SK-N-SH (cell line): ENCODE measurements at regions not wholly inside any gene's neighbourhood (a gene's known extent, or its start where the extent isn't known, plus 50 kb on each side); places are given as distances from the start of the nearest gene placed in this dataset.

Source experiments
- CTCF ChIA-PET: fragments of 300-600, 350-600 bp; formaldehyde crosslinking; extraction: SDS; loops from one replicate; lab custom pipeline; 2021; lab: Yijun Ruan, JAX
- POLR2A ChIA-PET: fragments of 350-600 bp; sonication (Branson Sonifier 250); formaldehyde crosslinking; extraction: SDS; loops from one replicate; lab custom pipeline; 2020; ENCODE audit warnings: antibody characterized with exemption, inconsistent platforms; lab: Yijun Ruan, JAX
- DNase-seq: peaks from one replicate; pipeline ENCODE4 v3.0.0; 2012
- H2AFZ ChIP-seq: fragments of 200-600 bp; sonication (generic); 2 replicates; pipeline ENCODE4 v1.8.1; 2016; ENCODE audit warnings: antibody characterized with exemption, mild to moderate bottlenecking, low read depth
- H3F3A ChIP-seq: fragments of 200-600 bp; sonication (generic); replicated peaks from 2 replicates; pipeline ENCODE3; 2016; ENCODE audit warnings: antibody characterized with exemption, mild to moderate bottlenecking; ENCODE audit not compliant: insufficient read depth
- H3K27ac ChIP-seq, 2 experiments: fragments of 200-500 bp in 1 of 2; fragments of 200-600 bp in 1 of 2; sonication (Bioruptor generic) in 1 of 2; sonication (generic), shearing (Covaris generic) in 1 of 2; 2 replicates each; pipeline versions ENCODE4 v1.5.1 to v1.6.1; 2014 to 2016; ENCODE audit warnings: low read depth in 2 of 2, inconsistent platforms in 1 of 2, low read length in 1 of 2, mild to moderate bottlenecking in 1 of 2, mixed read lengths in 1 of 2
- H3K27me3 ChIP-seq: fragments of 200-600 bp; sonication (generic), shearing (Covaris generic); 2 replicates; pipeline ENCODE4 v1.6.1; 2016; ENCODE audit warnings: mixed run types; ENCODE audit not compliant: insufficient read depth
- H3K36me3 ChIP-seq, 2 experiments: fragments of 200-500 bp in 1 of 2; fragments of 200-600 bp in 1 of 2; sonication (Bioruptor generic) in 1 of 2; sonication (generic) in 1 of 2; replicated peaks in 1 of 2; 2 replicates each; pipeline versions ENCODE3 to v1.5.1; 2014 to 2016; ENCODE audit warnings: low read length in 1 of 2, mild to moderate bottlenecking in 1 of 2; ENCODE audit not compliant: insufficient read depth in 2 of 2, control insufficient read depth in 1 of 2
- H3K4me1 ChIP-seq, 2 experiments: fragments of 200-500 bp in 1 of 2; fragments of 200-600 bp in 1 of 2; sonication (Bioruptor generic) in 1 of 2; sonication (generic), shearing (Covaris generic) in 1 of 2; 2 replicates each; pipeline versions ENCODE4 v1.5.1 to v1.6.1; 2014 to 2016; ENCODE audit warnings: low read depth in 1 of 2, low read length in 1 of 2, mixed run types in 1 of 2; ENCODE audit not compliant: insufficient read depth in 2 of 2, control insufficient read depth in 1 of 2
- H3K4me2 ChIP-seq: fragments of 200-600 bp; sonication (generic), shearing (Covaris generic); 2 replicates; pipeline ENCODE4 v1.6.1; 2017; ENCODE audit warnings: mixed run types
- H3K4me3 ChIP-seq, 2 experiments: fragments of 200-500 bp in 1 of 2; fragments of 200-600 bp in 1 of 2; sonication (Bioruptor generic) in 1 of 2; sonication (generic), shearing (Covaris generic) in 1 of 2; 2 replicates each; pipeline versions ENCODE4 v1.5.1 to v1.8.1; 2014 to 2016; ENCODE audit warnings: low read depth in 2 of 2, inconsistent platforms in 1 of 2, low read length in 1 of 2, mild to moderate bottlenecking in 1 of 2, mixed read lengths in 1 of 2, moderate library complexity in 1 of 2
- H3K79me2 ChIP-seq: fragments of 200-600 bp; sonication (generic); 2 replicates; pipeline ENCODE4 v1.8.1; 2017; ENCODE audit warnings: mild to moderate bottlenecking; ENCODE audit not compliant: insufficient read depth
- H3K9ac ChIP-seq: fragments of 200-600 bp; sonication (generic); 2 replicates; pipeline ENCODE4 v1.6.1; 2017; ENCODE audit warnings: mixed run types
- H3K9me2 ChIP-seq: fragments of 200-600 bp; sonication (generic); 2 replicates; pipeline ENCODE4 v1.6.1; 2017; ENCODE audit warnings: mixed run types
- H3K9me3 ChIP-seq: fragments of 200-600 bp; sonication (generic); 2 replicates; pipeline ENCODE4 v1.6.1; 2017; ENCODE audit warnings: mixed run types, mild to moderate bottlenecking, moderate library complexity
- H4K20me1 ChIP-seq: fragments of 200-600 bp; sonication (generic); 2 replicates; pipeline ENCODE4 v1.6.1; 2017; ENCODE audit warnings: mild to moderate bottlenecking, mixed run types; ENCODE audit not compliant: insufficient read depth
- CHD2 ChIP-seq: fragments of 150-350 bp; IDR thresholded peaks from 2 replicates; pipeline ENCODE4 v1.6.1; 2018; ENCODE audit warnings: low read length; ENCODE audit not compliant: partially characterized antibody
- ELF1 ChIP-seq: IDR thresholded peaks from 2 replicates; pipeline ENCODE4 v1.4.0; 2012
- EZH2phosphoT487 ChIP-seq: fragments of 200-600 bp; sonication (generic); IDR thresholded peaks from 2 replicates; pipeline ENCODE4 v1.6.1; 2017; ENCODE audit warnings: low read depth, mixed run types, mild to moderate bottlenecking, antibody characterized with exemption, moderate library complexity, borderline replicate concordance
- FOSL2 ChIP-seq: IDR thresholded peaks from 2 replicates; pipeline ENCODE4 v1.4.0; 2012; ENCODE audit warnings: low read depth, mild to moderate bottlenecking, moderate library complexity, borderline replicate concordance
- FOXJ3 ChIP-seq: sonication (generic); formaldehyde crosslinking; IDR thresholded peaks from 2 replicates; pipeline ENCODE4 v1.5.1; 2020; ENCODE audit warnings: mild to moderate bottlenecking, missing genetic modification reagents
- FOXM1 ChIP-seq: IDR thresholded peaks from 2 replicates; pipeline ENCODE4 v1.4.0; 2012; ENCODE audit warnings: low read depth, mild to moderate bottlenecking
- GABPA ChIP-seq: IDR thresholded peaks from 2 replicates; pipeline ENCODE4 v1.4.0; 2012; ENCODE audit warnings: low read depth, mild to moderate bottlenecking
- NFIC ChIP-seq: IDR thresholded peaks from 2 replicates; pipeline ENCODE4 v1.4.0; 2012; ENCODE audit warnings: borderline replicate concordance
- NRF1 ChIP-seq: IDR thresholded peaks from 2 replicates; pipeline ENCODE4 v1.6.1; 2012; ENCODE audit warnings: low read depth, mild to moderate bottlenecking, low read length
- RFX5 ChIP-seq: IDR thresholded peaks from 2 replicates; pipeline ENCODE4 v1.6.1; 2012; ENCODE audit warnings: mild to moderate bottlenecking, improper control_type of control experiment, low read length
- SIN3A ChIP-seq: IDR thresholded peaks from 2 replicates; pipeline ENCODE4 v1.6.1; 2012; ENCODE audit warnings: low read depth, mild to moderate bottlenecking, low read length, moderate library complexity, borderline replicate concordance
- SMC3 ChIP-seq: IDR thresholded peaks from 2 replicates; pipeline ENCODE4 v1.6.1; 2012; ENCODE audit warnings: low read depth, low read length, improper control_type of control experiment
- TEAD4 ChIP-seq: IDR thresholded peaks from 2 replicates; pipeline ENCODE4 v1.4.0; 2012; ENCODE audit warnings: mild to moderate bottlenecking, borderline replicate concordance; ENCODE audit not compliant: insufficient read depth
- YY1 ChIP-seq: IDR thresholded peaks from 2 replicates; pipeline ENCODE4 v1.4.0; 2012; ENCODE audit warnings: low read depth, mild to moderate bottlenecking
- WGBS: methylation state at CpG from one replicate; pipeline ENCODE4 v1.1.6; 2017; ENCODE audit warnings: low lambda C conversion rate; 5-methylcytosine and 5-hydroxymethylcytosine counted together
- TF ChIP-seq, protein P1 (sequence below): fragments of 150-350 bp; IDR thresholded peaks from 2 replicates; pipeline ENCODE4 v1.6.1; 2017; ENCODE audit warnings: antibody characterized with exemption, low read length, low read depth, borderline replicate concordance
- TF ChIP-seq, protein P2 (sequence below): fragments of 200-600 bp; sonication (generic); IDR thresholded peaks from 2 replicates; pipeline ENCODE4 v1.6.1; 2017; ENCODE audit warnings: antibody characterized with exemption, mild to moderate bottlenecking, moderate library complexity
- TF ChIP-seq, protein P3 (sequence below): IDR thresholded peaks from 2 replicates; pipeline ENCODE4 v1.4.0; 2012; ENCODE audit warnings: low read depth
- TF ChIP-seq, protein P4 (sequence below): IDR thresholded peaks from 2 replicates; pipeline ENCODE4; 2012

DNA sequence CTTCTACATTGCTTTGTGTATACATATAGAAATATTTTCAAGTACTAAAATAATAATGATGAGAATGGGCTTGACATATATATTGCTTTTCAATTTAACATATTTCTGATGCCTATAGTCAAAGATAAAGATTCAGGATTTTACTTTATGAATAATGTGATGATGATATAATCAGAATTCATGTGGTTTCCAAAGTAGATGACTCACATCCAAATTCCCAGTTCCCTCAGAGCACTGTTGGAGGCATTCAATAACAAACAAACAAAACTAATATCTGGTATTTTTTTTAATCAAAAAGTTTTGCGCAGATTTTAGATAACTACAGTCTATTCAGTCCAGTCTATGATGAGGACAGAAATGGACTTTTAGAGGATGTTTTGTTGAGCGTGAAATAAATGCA is 2094.5 kb upstream of the CELF4 start:
- no peak for DNase-seq
- CTCF ChIA-PET, result no interaction called here
- peaks cover 3 to 5% of the 10 kb centered on the region in 2 experiments; a peak in 2 of 4 replicates for H3K4me1 ChIP-seq
- no peaks in the 10 kb centered on the region for H3K27me3 ChIP-seq
- no peaks in the 10 kb centered on the region for H3F3A ChIP-seq
- H3K9me2 ChIP-seq, result no peaks in the 10 kb centered on the region
- no peak overlapping the region for H3K9ac ChIP-seq
- H3K79me2 ChIP-seq, result no peaks in the 10 kb centered on the region
- H3K36me3 ChIP-seq, result no peaks in the 10 kb centered on the region
- no peak overlapping the region for H2AFZ ChIP-seq
- H3K4me3 ChIP-seq, result no peak overlapping the region
- TF ChIP-seq FOXM1 (no peak), FOSL2 (no peak), SMC3 (no peak), NRF1 (no peak), NFIC (no peak), RFX5 (no peak), EZH2phosphoT487 (no peak), TEAD4 (no peak), FOXJ3 (no peak), SIN3A (no peak), ELF1 (no peak), YY1 (no peak), GABPA (no peak), CHD2 (no peak)
- TF ChIP-seq, protein P1, sequence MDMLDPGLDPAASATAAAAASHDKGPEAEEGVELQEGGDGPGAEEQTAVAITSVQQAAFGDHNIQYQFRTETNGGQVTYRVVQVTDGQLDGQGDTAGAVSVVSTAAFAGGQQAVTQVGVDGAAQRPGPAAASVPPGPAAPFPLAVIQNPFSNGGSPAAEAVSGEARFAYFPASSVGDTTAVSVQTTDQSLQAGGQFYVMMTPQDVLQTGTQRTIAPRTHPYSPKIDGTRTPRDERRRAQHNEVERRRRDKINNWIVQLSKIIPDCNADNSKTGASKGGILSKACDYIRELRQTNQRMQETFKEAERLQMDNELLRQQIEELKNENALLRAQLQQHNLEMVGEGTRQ, result no peak
- TF ChIP-seq, protein P2, sequence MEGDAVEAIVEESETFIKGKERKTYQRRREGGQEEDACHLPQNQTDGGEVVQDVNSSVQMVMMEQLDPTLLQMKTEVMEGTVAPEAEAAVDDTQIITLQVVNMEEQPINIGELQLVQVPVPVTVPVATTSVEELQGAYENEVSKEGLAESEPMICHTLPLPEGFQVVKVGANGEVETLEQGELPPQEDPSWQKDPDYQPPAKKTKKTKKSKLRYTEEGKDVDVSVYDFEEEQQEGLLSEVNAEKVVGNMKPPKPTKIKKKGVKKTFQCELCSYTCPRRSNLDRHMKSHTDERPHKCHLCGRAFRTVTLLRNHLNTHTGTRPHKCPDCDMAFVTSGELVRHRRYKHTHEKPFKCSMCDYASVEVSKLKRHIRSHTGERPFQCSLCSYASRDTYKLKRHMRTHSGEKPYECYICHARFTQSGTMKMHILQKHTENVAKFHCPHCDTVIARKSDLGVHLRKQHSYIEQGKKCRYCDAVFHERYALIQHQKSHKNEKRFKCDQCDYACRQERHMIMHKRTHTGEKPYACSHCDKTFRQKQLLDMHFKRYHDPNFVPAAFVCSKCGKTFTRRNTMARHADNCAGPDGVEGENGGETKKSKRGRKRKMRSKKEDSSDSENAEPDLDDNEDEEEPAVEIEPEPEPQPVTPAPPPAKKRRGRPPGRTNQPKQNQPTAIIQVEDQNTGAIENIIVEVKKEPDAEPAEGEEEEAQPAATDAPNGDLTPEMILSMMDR, result no peak
- TF ChIP-seq, protein P3, sequence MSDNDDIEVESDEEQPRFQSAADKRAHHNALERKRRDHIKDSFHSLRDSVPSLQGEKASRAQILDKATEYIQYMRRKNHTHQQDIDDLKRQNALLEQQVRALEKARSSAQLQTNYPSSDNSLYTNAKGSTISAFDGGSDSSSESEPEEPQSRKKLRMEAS, result no peak
- TF ChIP-seq, protein P4, sequence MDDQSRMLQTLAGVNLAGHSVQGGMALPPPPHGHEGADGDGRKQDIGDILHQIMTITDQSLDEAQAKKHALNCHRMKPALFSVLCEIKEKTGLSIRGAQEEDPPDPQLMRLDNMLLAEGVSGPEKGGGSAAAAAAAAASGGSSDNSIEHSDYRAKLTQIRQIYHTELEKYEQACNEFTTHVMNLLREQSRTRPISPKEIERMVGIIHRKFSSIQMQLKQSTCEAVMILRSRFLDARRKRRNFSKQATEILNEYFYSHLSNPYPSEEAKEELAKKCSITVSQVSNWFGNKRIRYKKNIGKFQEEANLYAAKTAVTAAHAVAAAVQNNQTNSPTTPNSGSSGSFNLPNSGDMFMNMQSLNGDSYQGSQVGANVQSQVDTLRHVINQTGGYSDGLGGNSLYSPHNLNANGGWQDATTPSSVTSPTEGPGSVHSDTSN, result no peak
- TF ChIP-seq, all 33 proteins: peak for 0
- H3K4me2 ChIP-seq, result no peak overlapping the region
- no peaks in the 10 kb centered on the region for H3K9me3 ChIP-seq
- 81% methylated on average over 2 of the region's 2 CpGs for WGBS
- POLR2A ChIA-PET, result no interaction called here
- no peak overlapping the region for H3K27ac ChIP-seq
- no peaks in the 10 kb centered on the region for H4K20me1 ChIP-seq
